WTC11 (cell line): ENCODE measurements at regions not wholly inside any gene's neighbourhood (a gene's known extent, or its start where the extent isn't known, plus 50 kb on each side); places are given as distances from the start of the nearest gene placed in this dataset.

Experiments used
- ATAC-seq: fragments of 200-7000 bp; cut with Tn5 transposase; 2 replicates; pipeline ENCODE4 v1.10.0; 2021; ENCODE audit warnings: mild to moderate bottlenecking, moderate library complexity
- CTCF ChIA-PET: fragments of 300-600 bp; sonication (Branson Sonifier 250); formaldehyde crosslinking; loops from one replicate; lab custom pipeline; 2021; ENCODE audit warnings: antibody characterized with exemption; lab: Charles Lee
- POLR2A ChIA-PET: fragments of 350-600 bp; sonication (Branson Sonifier 250); formaldehyde crosslinking; loops from one replicate; lab custom pipeline; 2021; ENCODE audit warnings: antibody characterized with exemption; lab: Charles Lee
- DNase-seq: peaks from one replicate; pipeline ENCODE4 v3.0.0; 2021; ENCODE audit warnings: low spot score
- H3K27ac Mint-ChIP-seq: 2 replicates; pipeline ENCODE4 v1.8.0; 2021; ENCODE audit warnings: mixed read lengths
- H3K27me3 Mint-ChIP-seq: 2 replicates; pipeline ENCODE4 v1.8.0; 2021; ENCODE audit warnings: low read depth, mild to moderate bottlenecking, moderate library complexity, mixed read lengths
- H3K36me3 Mint-ChIP-seq: 2 replicates; pipeline ENCODE4 v1.8.0; 2021; ENCODE audit warnings: mixed read lengths
- H3K4me1 Mint-ChIP-seq: 2 replicates; pipeline ENCODE4 v1.8.0; 2022; ENCODE audit warnings: mixed read lengths
- H3K4me3 Mint-ChIP-seq: 2 replicates; pipeline ENCODE4 v1.8.0; 2021; ENCODE audit warnings: mild to moderate bottlenecking, moderate library complexity, mixed read lengths
- H3K9me3 Mint-ChIP-seq: 2 replicates; pipeline ENCODE4 v1.8.0; 2021; ENCODE audit warnings: mixed read lengths
- AFF4 ChIP-seq: sonication (generic); formaldehyde crosslinking; IDR thresholded peaks from 2 replicates; pipeline ENCODE4 v1.8.1; 2023; ENCODE audit warnings: mild to moderate bottlenecking, missing genetic modification reagents, borderline replicate concordance
- CBFB ChIP-seq: sonication (generic); formaldehyde crosslinking; IDR thresholded peaks from 2 replicates; pipeline ENCODE4 v1.8.1; 2022; ENCODE audit warnings: mild to moderate bottlenecking, low read depth, missing genetic modification reagents
- CDX4 ChIP-seq: fragments of 250-450 bp; sonication (Bioruptor Pico); IDR thresholded peaks from 2 replicates; pipeline ENCODE4 v1.9.0; 2021; ENCODE audit warnings: moderate library complexity, mild to moderate bottlenecking, inconsistent platforms, borderline replicate concordance
- E2F5 ChIP-seq: sonication (generic); formaldehyde crosslinking; IDR thresholded peaks from 2 replicates; pipeline ENCODE4 v1.8.1; 2022; ENCODE audit warnings: mild to moderate bottlenecking, moderate library complexity, missing genetic modification reagents
- ETV6 ChIP-seq: sonication (generic); formaldehyde crosslinking; IDR thresholded peaks from 2 replicates; pipeline ENCODE4 v1.8.1; 2022; ENCODE audit warnings: mild to moderate bottlenecking, missing genetic modification reagents
- FOXJ3 ChIP-seq: sonication (generic); formaldehyde crosslinking; IDR thresholded peaks from 2 replicates; pipeline ENCODE4 v1.9.0; 2021; ENCODE audit warnings: missing genetic modification reagents, mild to moderate bottlenecking, borderline replicate concordance
- FOXP1 ChIP-seq: sonication (generic); formaldehyde crosslinking; IDR thresholded peaks from 2 replicates; pipeline ENCODE4 v1.8.0; 2022; ENCODE audit warnings: missing genetic modification reagents, mild to moderate bottlenecking, moderate library complexity, borderline replicate concordance
- PRDM15 ChIP-seq: sonication (generic); formaldehyde crosslinking; IDR thresholded peaks from 2 replicates; pipeline ENCODE4 v1.8.0; 2022; ENCODE audit warnings: missing genetic modification reagents
- USF2 ChIP-seq: sonication (generic); formaldehyde crosslinking; IDR thresholded peaks from 2 replicates; pipeline ENCODE4 v1.8.1; 2023; ENCODE audit warnings: mild to moderate bottlenecking, missing genetic modification reagents, moderate library complexity
- ZNF281 ChIP-seq: sonication (generic); formaldehyde crosslinking; IDR thresholded peaks from 2 replicates; pipeline ENCODE4 v1.8.0; 2023; ENCODE audit warnings: mild to moderate bottlenecking, missing genetic modification reagents
- ZNF317 ChIP-seq: sonication (generic); formaldehyde crosslinking; IDR thresholded peaks from 2 replicates; pipeline ENCODE4 v1.8.1; 2023; ENCODE audit warnings: low read depth, mild to moderate bottlenecking, moderate library complexity, missing genetic modification reagents, borderline replicate concordance
- ZNF425 ChIP-seq: fragments of 250-450 bp; sonication (Bioruptor Pico); conservative IDR thresholded peaks from 2 replicates; pipeline ENCODE4 v1.9.0; 2021; ENCODE audit warnings: mild to moderate bottlenecking

GRCh38 chr2:71767663-71768062 is 314.3 kb downstream of the DYSF start:
- POLR2A ChIA-PET: no interaction called here
- peak; percentile 39; the same call in 1 of the 2 replicates for TF ChIP-seq USF2 (CRISPR knock-in tag)
- no peak for TF ChIP-seq PRDM15 (CRISPR knock-in tag)
- H3K4me1 Mint-ChIP-seq: no peaks in the 10 kb centered on the region
- ATAC-seq (no peak), DNase-seq (no peak)
- H3K4me3 Mint-ChIP-seq: no peak overlapping the region
- no peak overlapping the region for H3K27ac Mint-ChIP-seq
- H3K9me3 Mint-ChIP-seq: peaks cover 21% of the 10 kb centered on the region
- H3K36me3 Mint-ChIP-seq: no peaks in the 10 kb centered on the region
- CTCF ChIA-PET: no interaction called here
- peaks cover 4% of the 10 kb centered on the region; the same call in 1 of the 2 replicates for H3K27me3 Mint-ChIP-seq

- no peak for ATAC-seq
- no peak overlapping the region for H3K4me3 Mint-ChIP-seq
- no peaks in the 10 kb centered on the region for H3K27me3 Mint-ChIP-seq
- peaks cover 3% of the 10 kb centered on the region for H3K9me3 Mint-ChIP-seq
- no peaks in the 10 kb centered on the region for H3K36me3 Mint-ChIP-seq
- no peak for DNase-seq
- no peak for TF ChIP-seq CDX4 (CRISPR knock-in tag)
- no peak for TF ChIP-seq ZNF317
- TF ChIP-seq, all 79 proteins: peak for 0
- ChIA-PET POLR2A (no interaction called here), CTCF (no interaction called here)
- Mint-ChIP-seq H3K27ac (no peak overlapping the region), H3K4me1 (peaks cover 20% of the 10 kb centered on the region)
Measured at GRCh38 chr2:71759060-71759459, 305.7 kb downstream of the DYSF start.

GRCh38 chr2:71757351-71757750 is 304.0 kb downstream of the DYSF start:
- no peak overlapping the region for H3K4me3 Mint-ChIP-seq
- no peak overlapping the region for H3K27ac Mint-ChIP-seq
- peaks cover 20% of the 10 kb centered on the region for H3K4me1 Mint-ChIP-seq
- CTCF ChIA-PET: interaction anchor here (0.9 kb wide), 1 partner anchor 39 kb away, joined by 3 read pairs; no protein-coding TSS in a partner anchor
- POLR2A ChIA-PET: no interaction called here
- no peaks in the 10 kb centered on the region for H3K36me3 Mint-ChIP-seq
- no peaks in the 10 kb centered on the region for H3K27me3 Mint-ChIP-seq
- DNase-seq: no peak
- no peak for ATAC-seq
- peaks cover 3% of the 10 kb centered on the region for H3K9me3 Mint-ChIP-seq
- TF ChIP-seq E2F5 (CRISPR knock-in tag) (no peak), FOXJ3 (CRISPR knock-in tag) (no peak), CBFB (CRISPR knock-in tag) (no peak), FOXP1 (no peak), ZNF425 (CRISPR knock-in tag) (no peak), ZNF281 (CRISPR knock-in tag) (no peak), ETV6 (CRISPR knock-in tag) (no peak), AFF4 (CRISPR knock-in tag) (no peak)
